ENCODE measurements at regions not wholly inside any gene's neighbourhood (a gene's known extent, or its start where the extent isn't known, plus 50 kb on each side); places are given as distances from the start of the nearest gene placed in this dataset.
"Not testable (repeated sequence)": the region's sequence is repeated elsewhere in the genome, so short reads cannot be mapped to it uniquely, and the experiment has no call there.

DNA sequence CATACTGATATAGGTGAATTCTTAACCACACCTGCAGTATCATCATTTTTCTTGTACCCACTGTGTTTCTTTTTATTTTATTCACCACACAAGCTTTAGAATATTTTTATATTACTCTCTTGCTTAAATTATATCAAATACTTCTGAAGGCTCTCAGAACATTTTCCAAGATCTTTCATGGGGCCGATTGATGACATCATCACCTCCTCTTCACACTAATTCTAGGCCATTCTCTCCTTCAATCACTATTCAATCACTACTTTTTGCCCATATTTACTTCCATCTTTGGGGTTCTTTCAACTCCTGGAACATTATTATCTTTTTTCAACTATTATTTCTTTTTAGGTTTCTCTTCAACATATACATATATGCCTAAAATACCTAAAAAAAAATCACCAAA, 1438.8 kb upstream of the ALCAM start:
- no peak for DNase-seq

DNA sequence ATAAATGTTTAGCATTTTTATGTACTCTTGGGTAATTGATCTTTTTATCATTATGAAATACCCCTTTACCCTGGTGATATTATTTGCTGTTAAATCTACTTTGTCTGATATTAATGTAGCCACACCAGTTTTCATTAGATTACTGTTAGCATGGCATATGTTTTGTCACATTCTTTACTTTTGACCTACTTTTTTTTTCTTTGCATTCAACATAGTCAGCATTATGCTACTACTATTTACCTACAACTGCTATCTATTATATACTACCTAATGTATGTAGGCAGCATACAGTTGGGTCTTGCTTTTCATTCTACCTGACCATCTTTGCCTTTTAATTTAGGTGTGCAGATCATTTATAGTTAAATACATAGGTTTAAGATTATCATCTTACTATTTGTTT, 1429.6 kb upstream of the ALCAM start:
- DNase-seq: no peak

DNA sequence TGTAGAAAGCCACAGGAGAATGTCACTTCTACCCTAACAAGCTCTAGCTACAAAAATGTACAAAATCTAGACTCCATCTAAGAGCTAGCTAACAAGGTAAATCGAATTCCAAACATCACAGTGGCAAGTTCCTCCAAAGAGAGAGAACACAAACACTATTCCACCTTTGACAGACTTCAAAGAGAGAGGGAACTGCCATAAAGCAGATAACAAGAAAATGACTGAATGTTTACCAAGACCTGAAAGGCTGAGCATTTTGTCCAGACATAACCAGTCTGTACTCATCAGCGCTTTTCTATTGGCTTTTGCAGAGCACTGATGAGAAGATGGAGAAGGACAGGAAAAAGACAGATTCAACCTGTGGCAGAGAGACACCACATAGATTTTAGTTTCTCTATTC, 1419.6 kb upstream of the ALCAM start:
- no peak for DNase-seq

DNA sequence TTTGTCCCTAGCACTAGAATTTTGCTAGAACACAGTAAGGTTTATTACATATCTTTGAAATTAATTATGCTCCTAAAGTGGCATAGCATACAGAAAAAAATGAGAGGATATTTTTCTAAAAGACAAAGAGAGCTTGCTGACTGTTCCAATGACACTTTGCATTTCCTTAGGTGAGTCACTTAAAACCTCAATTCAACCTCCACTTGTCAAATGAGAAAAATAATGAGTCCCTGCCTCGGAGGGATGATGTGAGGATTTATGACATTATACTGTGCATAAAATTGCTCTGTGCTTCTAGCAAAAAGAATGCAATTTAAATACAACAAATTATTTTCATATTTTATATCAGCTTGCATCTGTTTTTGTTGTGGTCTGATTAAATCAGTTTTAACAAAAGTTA, 1417.0 kb upstream of the ALCAM start:
- no peak for DNase-seq

DNA sequence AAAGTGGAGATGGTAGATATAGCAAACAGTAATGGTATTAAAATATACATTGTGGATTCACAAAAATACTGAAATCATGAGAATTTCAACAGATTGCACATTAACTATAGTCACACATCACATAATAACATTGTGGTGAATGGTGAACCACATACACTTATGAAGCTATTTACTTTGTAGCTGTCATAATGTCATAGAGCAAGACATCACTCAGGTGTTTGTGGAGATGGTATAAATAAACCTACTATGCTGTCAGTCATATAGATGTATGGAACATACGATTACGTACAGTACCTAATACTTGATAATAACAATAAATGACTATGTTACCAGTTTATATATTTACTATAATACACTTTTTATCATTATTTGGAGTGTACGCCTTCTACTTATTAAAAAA, 1416.0 kb upstream of the ALCAM start:
- no peak for DNase-seq

DNA sequence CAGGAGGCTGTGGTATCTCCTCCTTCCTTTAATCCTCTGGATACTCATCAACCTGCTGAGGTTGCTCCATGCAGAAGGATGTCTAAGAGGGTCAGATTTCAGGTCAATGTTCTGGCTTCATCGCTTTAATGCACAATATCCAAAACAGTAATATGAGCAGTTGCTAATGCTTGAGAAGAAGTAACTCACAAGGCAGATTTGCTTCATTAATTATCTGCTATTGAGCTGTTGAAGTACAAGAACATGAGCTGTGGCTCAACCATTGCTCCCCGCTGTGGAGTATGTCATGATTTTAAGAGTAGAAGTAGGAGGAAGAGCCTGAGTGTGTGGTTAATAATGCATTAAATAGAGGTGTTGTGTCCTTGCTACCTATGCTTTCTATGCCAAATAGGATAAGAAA, 1412.9 kb upstream of the ALCAM start:
- no peak for DNase-seq

DNA sequence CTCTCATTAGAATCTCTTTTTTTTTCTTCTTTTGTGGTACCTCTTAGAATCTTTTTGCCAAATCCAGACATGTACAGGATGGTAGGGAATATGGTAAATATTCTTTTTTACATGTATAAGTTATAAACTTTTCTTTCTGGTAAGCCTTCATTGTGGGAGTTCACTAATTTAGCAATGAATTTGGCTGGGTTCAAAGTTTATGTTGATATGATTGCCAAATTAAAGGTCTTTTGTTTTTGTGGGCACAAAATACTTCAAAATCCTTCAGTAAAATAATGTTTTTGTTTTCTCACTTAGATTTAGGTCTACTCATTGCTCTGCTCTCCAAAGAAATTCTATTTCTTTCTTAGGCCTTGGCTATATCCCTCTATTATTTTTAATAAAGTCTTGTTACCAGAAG, 1405.9 kb upstream of the ALCAM start:
- DNase-seq: no peak

DNA sequence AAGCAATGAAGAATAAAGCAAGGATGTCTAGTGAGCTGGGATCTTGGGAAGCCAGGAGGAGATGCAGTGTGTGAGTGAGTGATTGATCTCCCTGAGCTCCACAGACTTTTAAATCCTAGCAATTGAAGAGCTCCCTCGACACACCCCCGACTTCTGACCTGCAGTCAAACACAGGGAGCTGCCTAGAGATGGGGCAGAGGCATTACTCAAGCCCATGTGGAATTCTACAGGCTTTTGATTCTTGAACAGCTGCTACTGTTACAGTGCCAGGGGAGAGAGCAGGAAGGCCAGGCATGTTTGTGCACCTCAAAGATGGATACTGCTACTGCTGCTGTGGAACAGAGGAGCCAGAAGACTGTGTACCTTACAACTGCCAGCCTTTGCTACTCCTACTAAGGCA, 1403.1 kb upstream of the ALCAM start:
- peak; percentile 17 for DNase-seq

DNA sequence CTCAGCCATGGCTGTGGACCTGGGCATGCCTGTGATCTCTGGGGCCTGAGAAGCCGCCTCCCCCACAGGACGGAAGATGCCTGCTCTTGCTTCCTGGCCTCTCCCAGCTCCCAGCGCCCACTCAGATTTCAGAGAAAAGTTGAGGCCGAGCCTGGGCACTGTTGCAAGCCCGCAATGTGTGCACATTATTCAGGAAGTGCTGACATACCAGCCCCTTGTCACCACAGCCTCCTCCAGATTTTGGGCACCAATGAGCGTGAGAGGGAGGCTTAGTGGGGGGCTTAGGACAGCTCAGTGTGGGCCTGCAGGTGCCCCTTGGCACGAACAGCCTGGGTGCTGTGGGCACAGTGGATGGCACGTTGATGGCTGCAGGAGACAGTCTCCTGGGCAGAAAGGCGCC, 1400.9 kb upstream of the ALCAM start:
- DNase-seq: no peak

DNA sequence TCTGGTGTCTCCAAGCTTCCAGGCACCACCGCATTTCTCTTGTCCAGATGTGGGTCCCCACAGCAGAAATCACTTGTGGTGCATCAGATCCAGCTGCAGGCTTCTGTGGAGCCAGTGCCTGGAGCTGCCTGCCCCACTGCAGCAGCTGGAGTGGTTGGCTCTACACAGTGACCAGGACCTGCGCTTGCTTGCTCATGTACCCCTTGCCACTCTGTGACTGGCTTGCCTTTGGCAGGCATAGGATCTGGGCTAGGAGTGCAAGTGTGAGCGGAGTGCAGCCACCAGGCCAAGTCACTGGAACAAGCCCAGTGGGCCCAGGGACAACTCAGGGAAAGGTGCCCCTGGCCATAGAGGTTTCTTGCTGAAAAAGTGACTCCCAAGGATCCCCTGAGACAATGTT, 1400.0 kb upstream of the ALCAM start:
- no peak for DNase-seq

DNA sequence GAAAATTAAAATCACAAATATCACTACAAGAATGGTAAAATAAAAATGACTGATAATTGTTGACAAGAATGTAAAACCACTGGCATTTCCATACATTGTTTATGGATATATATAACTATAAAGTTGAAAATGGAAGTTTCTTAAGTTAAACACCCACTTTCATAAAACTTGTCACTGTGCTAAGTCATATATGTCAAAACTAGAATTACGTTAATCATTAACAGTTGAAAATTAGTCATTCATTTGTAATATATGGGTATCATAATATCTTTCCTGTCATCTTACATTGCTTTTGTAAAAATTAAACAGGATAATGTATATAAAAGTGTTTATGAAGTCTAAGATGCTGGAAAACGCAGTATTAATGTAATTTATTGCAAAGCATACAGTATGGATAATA, 1398.6 kb upstream of the ALCAM start:
- DNase-seq: no peak

DNA sequence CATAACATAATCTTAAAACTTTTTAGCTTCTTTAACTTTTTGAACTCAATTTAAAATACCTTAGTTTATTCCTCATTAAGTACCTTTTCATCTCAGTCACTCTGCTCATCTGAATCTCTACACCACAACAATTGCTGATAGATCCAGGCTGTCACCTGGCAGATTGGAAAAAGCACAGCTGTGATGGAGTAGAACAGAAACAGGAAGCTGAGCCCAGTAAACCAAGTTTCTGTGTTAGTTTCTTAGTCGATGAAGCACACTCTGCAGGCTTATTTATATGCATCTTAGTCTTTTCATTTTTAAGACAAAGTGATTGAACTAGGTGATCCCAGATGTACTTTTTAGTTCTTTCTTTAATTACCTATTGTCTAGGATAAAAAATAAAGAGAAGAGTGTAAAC, 1398.0 kb upstream of the ALCAM start:
- DNase-seq: no peak

DNA sequence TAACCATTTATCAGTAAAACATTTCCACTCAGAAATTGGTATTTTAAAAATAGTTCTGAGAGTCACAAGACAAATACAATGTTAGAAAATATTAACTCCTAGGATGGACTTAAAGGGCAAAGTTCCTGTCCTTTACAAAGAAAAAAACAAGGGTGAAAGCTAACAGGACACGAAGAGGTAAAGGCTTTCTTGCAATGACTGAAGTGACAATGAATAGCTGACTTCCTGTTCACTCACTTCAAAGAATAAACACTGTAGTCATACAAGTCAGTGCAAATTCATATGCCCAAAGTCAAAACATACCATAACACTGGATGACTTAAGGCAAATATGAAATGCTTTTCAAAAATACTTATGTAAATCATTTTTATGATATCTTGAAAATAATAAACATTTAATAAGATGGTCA, 1389.8 kb upstream of the ALCAM start:
- no peak for DNase-seq

DNA sequence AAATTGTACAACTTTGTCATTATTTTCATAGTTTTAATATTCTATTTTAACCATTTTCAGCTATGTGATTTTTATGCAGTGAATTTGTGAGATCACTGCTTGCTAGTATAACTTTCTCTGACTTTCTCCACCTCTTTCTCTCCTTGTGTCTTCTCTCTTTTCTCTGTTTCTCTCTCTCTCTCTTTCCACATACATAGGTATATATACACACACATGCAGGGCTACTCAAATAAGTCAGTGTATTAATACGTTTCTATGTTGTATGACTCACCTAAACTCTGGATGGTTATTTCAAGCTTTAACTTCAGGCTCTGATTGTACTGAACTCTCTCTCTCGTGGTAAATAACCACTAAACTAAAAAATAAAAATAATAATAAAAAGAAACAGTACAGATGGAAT, 1389.3 kb upstream of the ALCAM start:
- DNase-seq: no peak

DNA sequence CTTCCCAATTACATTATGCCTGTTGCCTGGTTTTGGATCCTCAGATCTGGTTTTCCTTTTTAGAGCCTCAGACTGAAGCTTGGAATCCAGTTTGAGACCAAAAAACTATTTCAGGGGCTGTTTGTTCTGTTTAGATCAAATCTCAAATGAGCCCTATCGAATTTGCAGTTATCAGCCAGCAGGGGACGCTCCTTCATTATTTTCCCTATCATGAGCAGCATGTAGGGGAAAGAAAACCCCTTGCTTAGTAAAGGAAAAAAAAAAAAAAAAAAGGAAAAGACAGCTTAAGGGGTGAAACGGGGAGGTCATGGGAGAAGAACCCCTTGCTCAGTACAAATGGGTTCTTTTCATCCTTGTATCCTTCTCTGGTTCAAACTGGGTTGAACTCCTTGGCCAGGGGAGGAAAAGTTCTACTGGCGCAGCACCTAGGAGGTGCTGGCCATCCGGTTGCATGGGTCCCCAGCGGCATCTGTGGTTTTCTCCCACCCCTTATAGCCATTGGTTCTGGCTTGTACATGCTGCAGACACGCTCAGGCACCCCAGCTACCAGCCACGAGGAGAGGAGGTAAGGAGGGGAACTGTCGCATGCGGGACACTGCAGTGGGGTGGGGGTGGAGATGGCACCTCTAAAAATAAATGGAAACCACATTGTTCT, 1375.1 kb upstream of the ALCAM start:
- DNase-seq: peak; percentile 56

DNA sequence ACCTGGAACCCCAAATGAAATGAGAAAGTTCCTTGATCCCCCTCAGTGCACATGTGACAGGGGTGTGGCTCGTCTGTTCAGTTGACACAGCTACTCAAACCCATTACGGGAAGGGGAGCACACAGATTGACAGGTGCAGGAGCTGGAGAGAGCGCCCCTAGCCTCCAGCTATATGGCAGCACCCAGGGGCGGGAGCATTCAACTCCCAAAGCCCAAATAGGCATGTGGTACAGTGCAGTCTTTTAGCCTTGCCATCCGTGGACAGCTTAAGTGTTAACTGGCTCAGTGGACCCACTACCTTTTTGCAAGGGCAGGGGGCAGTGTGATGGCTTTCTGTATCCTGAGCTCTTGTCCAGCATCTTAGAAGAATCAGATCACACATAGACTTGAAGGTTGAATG, 1374.2 kb upstream of the ALCAM start:
- DNase-seq: peak; percentile 29

DNA sequence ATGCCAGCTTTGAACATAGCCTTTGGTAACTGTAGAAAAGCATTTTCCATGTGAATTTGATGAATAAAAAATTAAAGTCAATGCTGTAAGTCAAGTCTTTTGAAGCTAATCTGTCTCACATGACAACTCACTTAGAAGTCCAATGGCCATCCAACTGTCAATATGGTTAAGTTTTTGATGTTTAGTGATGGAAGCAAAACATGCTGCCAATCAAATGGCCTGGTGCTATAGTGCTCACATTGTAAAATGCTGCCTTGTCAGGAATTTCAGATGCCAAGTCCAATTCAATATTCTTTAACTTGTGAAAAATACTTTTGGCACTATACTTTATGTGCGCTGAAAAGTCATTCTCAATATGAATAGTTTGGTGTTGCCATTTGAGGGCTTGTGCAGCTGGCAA, 1361.8 kb upstream of the ALCAM start:
- no peak for DNase-seq

DNA sequence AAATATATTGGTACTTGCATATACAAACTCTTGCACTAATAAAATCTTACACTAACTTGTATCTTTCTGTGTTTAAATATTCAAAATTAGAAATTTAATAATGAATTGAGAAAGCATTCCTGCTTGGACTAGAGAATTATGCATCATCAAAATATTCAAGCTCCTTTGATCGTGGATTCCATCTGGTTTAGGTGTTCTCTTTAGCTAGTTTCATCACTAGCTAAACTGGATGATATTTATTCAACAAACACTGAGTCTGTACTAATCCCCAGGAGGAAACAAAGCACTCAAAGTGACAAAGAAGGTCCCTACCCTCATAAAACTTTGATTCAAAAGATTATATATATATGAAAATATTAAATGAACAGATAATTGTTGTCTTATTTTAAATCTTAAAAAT, 1360.9 kb upstream of the ALCAM start:
- no peak for DNase-seq

DNA sequence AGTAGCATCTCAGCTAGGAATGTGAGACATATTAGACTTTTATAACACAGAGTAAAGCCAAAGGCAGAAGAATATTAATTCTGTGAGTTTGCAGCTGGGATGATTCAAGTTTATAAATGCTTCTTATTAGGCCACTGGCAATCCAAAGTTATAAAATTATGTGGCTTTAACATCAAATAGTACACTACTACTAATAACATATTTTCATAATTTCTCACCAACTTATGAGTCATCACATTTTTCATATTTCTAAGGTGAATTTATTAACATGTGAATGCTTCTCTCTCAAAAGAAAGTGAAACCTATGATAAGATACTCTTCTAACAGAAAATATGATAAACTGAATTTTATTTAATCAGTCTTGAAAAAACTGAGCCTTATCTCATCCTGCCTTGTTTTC, 1348.2 kb upstream of the ALCAM start:
- DNase-seq: no peak

DNA sequence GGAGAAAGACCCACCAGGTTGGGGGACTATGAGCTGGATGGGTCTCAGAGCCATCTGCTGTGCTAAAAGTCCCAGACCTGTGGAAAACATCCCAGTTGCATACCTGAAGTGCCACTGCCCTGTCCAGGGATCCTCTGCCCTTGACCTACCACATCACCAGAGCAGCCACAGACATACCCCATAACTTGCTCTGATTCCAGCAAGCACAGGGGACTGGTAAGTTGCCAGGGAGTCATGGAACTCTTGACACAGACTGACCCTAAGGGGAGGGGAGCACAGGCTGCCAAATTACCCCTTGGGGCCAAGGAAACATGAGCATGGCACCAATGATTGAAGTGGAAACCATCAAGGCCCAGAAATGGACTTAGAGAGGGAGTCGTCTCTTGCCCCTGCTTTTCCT, 1335.1 kb upstream of the ALCAM start:
- no peak for DNase-seq

DNA sequence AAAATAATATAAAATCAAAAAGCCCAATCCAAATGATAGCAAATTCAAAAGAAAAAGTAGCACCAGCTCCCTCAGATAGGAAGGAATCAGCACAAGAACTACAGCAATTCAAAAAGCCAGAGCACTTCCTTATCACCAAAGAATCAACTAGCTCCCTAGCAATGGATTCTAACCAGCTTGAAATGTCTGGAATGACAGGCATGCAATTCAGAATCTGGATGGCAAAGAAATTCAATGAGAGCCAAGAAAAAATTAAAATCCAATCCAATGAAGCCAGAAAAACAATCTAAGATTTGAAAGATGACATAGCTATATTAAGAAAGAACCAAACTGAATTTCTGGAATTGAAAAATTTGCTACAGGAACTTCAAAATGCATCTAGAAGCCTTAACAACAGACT, 1334.4 kb upstream of the ALCAM start:
- no peak for DNase-seq

DNA sequence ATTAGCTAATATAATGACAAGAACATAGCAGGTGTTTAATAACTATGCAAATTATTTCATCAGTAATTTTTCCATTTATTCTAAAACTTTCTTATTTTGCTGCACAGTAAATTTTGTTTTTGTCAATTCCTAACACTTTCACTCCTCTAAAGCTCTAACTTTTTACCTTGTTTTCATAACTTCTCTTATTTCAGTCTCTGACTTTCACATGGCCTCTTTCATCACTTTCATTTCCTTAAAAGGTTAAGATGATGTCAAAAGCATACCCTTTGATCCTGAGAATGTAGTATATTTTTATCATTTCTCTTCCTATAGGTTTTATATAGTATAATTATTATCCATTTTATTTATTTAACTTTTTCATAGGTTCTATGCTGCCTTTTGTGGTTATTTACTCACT, 1325.8 kb upstream of the ALCAM start:
- DNase-seq: no peak

DNA sequence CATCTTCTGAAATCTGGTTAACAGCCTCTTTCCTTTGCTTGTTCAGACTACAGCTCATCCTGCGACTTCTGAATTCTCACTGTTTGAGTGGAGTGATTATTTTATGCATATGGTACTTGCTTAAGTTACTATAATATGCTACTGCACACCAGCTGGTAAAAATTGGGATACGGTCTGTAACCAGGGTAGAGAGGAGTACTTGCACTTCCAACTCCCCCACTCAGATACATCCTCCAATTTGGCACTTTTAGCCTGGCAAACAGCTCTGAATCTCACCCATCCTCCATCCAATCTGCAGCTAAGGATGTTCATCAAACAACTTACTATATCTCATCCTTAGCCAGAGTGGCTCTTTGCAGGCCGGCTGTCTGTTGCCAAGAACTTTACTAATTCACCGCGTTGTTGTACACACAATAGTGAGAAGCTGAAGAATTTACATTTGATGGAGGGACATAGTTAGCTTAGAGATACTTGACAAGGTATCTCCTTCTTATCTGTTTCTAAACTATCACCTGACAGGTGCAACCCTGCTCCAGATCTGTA, 1323.6 kb upstream of the ALCAM start:
- DNase-seq: not testable (repeated sequence)

DNA sequence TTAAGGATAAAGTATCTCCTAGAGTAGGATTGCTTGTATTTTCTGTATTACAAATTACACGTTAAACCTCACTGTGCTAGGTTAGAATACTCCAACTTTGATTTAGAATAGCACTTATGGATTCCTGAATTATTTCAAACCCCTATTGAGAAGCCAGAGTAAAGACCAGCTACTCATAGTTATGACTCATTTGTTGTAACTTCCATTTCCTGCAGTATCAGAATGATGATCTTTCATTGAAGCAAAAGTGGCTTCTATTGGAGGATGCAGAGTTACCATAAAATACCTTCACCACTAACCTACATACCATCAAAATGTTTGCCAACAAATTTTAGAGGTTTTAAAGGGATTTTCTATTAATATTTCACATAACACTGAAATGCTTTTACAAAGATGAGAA, 1322.7 kb upstream of the ALCAM start:
- DNase-seq: no peak

DNA sequence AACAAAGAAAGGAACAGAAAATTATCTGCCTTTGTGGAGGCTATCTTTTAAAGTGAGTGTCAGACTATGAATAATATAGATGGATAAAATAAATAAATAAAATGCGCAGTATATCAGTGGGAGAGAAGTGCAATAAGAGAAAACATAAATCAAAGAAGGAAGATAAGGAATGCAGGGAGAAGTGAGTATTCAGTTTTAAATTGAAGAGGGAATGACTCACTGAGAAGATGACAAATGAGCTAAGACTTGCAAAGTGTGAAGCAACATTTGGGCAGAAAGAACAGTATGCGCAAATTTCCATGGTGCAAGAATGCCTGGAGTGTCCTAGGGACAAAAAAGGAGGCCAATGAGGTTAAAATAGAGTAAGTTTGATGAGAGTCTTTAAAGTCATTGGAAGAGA, 1300.1 kb upstream of the ALCAM start:
- no peak for DNase-seq

DNA sequence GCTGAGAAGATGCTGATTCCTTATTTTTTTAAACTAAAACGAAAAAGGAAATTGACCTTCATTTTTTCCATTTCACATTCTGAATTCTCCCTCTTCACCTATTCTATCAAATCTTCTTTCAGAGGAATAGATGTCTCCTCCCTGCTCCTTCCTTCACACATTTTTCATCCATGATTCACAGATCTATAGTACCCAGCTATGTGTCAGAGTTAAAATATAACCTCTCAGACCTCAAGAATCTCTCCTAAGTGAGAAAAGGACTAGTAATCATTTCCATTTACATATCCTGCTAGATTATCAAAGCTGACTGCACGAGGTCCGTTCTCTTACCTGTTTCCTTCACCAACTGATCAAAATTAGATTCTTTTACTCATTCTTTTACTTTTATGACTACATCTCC, 1297.6 kb upstream of the ALCAM start:
- no peak for DNase-seq

All from NCI-H82 (cell line).